HG03064 (cell line): ENCODE measurements at regions not wholly inside any gene's neighbourhood (a gene's known extent, or its start where the extent isn't known, plus 50 kb on each side); places are given as distances from the start of the nearest gene placed in this dataset.

Source experiments
- ATAC-seq: cut with Tn5 transposase; IDR thresholded peaks from one replicate; pipeline ENCODE4 v1.9.1; 2021; ENCODE audit warnings: low read depth; ENCODE audit not compliant: unreplicated experiment

- ATAC-seq: no peak
These were observed 195.0 kb upstream of the EPHA3 start for GRCh38 chr3:88912294-88912877.

GRCh38 chr3:88918841-88919240 lies 188.6 kb upstream of the EPHA3 start:
- ATAC-seq: no peak

GRCh38 chr3:88921986-88922385 lies 185.4 kb upstream of the EPHA3 start:
- no peak for ATAC-seq

GRCh38 chr3:88926221-88926620 lies 181.2 kb upstream of the EPHA3 start:
- ATAC-seq: no peak

GRCh38 chr3:88930611-88931010 lies 176.8 kb upstream of the EPHA3 start:
- no peak for ATAC-seq

DNA sequence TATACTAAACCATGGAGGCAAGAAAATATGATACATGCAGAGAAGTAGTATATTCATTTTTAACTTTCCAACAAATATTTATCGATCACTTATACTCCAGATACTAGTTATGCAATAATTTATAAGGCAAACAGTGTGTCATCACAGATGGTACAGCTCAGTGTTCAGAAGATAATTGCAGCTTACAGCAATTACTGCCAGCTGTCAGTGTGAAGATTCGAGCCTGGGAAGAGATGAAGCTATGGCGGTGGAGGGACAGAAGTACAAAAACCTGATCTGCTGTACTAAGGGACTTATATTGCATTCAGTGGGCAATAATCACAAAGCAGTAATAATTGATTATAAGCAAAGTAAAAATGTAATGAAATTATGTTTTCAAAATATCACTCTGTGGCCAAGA lies 170.6 kb upstream of the EPHA3 start:
- ATAC-seq: no peak

DNA sequence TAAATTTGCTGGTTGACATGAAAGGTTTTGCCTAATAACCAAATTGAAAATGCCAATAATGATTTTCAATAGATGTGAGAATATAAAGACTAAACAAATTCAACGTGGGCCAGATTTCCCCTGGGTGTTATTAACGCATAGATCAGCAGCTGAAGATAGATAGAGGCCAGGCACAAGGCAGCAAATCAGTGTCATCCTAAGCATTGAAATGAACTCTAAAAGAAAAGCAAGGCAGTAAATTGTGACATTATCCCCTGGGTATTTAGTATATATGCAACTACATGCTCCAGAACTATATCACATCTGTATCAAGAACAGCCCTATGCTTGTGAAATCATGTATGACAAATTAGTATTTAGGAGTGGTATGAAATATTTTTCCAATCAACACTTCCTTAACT lies 167.1 kb upstream of the EPHA3 start:
- no peak for ATAC-seq

GRCh38 chr3:88947013-88947412 lies 160.4 kb upstream of the EPHA3 start:
- no peak for ATAC-seq

DNA sequence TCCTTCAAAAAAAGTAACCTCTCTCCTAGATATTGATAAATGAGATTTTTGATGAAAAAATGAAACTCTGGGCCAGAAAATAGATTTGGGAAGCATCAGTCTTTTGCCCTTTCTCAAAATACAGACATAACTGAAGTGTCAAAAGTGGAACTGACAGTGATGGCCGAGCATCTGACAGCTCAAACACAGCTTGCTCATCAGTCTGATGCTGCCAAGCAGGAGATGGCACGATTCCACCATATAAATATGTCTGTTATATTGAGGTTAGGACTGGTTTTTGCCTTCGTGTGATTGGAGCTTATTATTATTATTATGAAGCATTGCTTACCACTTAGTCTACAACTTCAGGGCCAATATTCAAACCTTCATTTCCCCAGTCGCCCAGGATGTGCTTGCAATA lies 152.6 kb upstream of the EPHA3 start:
- ATAC-seq: no peak

DNA sequence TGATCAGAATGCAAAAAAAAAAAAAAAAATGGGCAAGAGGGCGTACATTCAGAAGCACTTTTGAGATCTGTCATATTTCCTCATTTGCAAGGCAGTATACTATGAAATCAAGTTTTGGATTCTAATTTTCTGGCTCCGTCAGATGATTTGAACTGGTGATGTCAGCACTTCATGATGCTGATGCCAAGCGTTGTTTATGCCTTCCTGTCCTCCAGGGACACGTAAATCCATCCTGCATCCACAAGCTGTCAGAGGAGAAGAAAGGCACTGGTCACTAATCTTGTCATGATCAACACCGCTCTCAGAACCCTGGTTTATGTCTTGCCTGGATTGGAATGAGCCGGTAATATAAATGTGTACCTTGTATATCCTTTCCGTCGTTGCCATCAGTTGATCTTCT lies 152.1 kb upstream of the EPHA3 start:
- ATAC-seq: no peak

DNA sequence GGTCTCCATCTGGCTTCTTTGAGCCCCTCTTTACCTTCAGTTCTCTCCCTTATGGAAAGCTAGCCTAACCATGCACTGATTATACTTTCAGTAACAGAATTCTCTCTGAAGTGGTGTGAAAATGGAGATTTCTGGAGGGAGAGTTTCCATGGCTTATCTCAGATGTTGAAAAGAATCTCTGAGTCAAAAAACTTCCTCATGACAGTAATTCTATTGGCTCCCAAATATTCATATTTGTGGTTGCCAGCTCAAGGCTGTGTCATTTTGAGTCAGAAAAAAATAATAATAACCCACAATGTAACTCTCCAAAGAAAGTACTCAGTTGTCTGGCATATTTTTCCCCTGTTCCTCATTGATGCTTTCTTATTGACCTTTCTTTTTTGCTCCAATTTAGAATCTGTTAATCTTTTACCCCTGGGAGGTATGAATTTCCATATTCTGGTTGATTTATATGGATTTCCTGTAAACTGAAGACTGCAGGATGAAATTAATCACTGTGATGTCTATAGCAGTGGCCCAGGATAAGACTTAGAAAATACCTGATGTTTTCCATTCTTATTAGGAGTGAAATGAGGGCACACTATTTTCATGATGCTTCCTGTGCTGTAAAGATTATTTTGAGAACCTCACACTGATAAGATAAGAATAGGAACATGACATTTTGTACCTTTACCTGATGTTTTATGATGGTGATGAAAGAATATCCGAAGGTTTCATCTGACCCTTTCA lies 149.5 kb upstream of the EPHA3 start:
- no peak for ATAC-seq

- no peak for ATAC-seq
These were observed 147.4 kb upstream of the EPHA3 start for GRCh38 chr3:88960019-88960418.

GRCh38 chr3:88963003-88963402 lies 144.4 kb upstream of the EPHA3 start:
- no peak for ATAC-seq

GRCh38 chr3:88979760-88980159 lies 127.7 kb upstream of the EPHA3 start:
- no peak for ATAC-seq

- no peak for ATAC-seq
These were observed 124.0 kb upstream of the EPHA3 start for GRCh38 chr3:88983458-88983857.

DNA sequence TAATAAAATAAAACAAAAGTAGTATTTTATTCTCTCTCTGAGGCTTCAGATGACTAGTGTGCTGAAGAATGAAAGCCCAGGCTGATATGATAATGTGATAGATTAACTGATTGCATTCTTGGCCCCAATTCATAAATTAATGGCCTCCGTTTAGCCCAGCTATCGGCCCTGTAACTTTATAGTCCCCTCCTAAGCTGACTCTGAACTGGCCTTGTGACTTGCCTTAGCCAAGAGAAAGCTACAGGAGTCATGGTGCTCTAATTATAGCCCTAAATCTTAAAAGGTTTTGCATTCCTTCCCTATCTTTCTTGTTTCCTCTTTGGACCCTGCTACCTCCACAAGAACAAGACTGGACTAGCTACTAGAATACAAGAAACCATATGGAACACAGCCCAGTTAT lies 123.2 kb upstream of the EPHA3 start:
- ATAC-seq: no peak

- ATAC-seq: no peak
These were observed 122.6 kb upstream of the EPHA3 start for GRCh38 chr3:88984832-88985231.

GRCh38 chr3:88985491-88985890 lies 121.9 kb upstream of the EPHA3 start:
- ATAC-seq: no peak

GRCh38 chr3:88986834-88987233 lies 120.6 kb upstream of the EPHA3 start:
- no peak for ATAC-seq

GRCh38 chr3:88987776-88988175 lies 119.6 kb upstream of the EPHA3 start:
- no peak for ATAC-seq

GRCh38 chr3:88988906-88989305 lies 118.5 kb upstream of the EPHA3 start:
- no peak for ATAC-seq

DNA sequence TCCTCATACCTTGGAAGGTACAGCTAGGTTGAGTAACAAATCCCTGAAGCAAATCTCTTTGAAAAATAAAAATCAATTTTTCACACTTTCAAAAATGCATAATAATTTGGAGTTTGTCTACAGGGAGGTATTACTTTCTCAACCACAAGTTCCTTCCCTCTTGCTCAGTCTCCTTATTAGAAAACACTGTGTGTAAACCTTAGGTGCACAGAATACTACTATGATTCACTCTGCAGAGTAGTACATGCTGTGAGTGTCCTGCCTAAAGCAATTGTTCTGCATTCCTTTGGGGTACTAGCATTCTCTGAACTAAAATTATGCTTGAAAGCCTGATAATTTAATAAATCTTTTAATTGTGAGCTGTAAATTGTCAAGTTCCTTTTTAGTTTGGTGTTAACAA lies 115.9 kb upstream of the EPHA3 start:
- ATAC-seq: no peak

- ATAC-seq: no peak
These were observed 110.7 kb upstream of the EPHA3 start for GRCh38 chr3:88996691-88997090.
